ENCODE measurements at regions not wholly inside any gene's neighbourhood (a gene's known extent, or its start where the extent isn't known, plus 50 kb on each side); places are given as distances from the start of the nearest gene placed in this dataset.
"Not testable (repeated sequence)": the region's sequence is repeated elsewhere in the genome, so short reads cannot be mapped to it uniquely, and the experiment has no call there.

- FAIRE-seq = no peak
These were observed 1286.7 kb downstream of the ROBO1 start for GRCh38 chr3:78481050-78481449.

GRCh38 chr3:78483090-78483489 lies 1284.7 kb downstream of the ROBO1 start:
- FAIRE-seq (no peak), DNase-seq (ENCODE audit: low spot score in 2 of 2) (no peak)

More at GRCh38 chr3:78481050-78481449, 1286.7 kb downstream of the ROBO1 start:
- no peak for DNase-seq (ENCODE audit: low spot score in 2 of 2)

GRCh38 chr3:78494851-78495250 lies 1272.9 kb downstream of the ROBO1 start:
- DNase-seq (ENCODE audit: low spot score in 2 of 2) (no peak), FAIRE-seq (no peak)

GRCh38 chr3:78495301-78495700 lies 1272.5 kb downstream of the ROBO1 start:
- DNase-seq (ENCODE audit: low spot score in 2 of 2) = no peak
- FAIRE-seq = no peak

- DNase-seq (ENCODE audit: low spot score in 2 of 2) (no peak), FAIRE-seq (no peak)
These were observed 1271.3 kb downstream of the ROBO1 start for GRCh38 chr3:78496501-78496900.

GRCh38 chr3:78497021-78497420 lies 1270.8 kb downstream of the ROBO1 start:
- FAIRE-seq (no peak), DNase-seq (ENCODE audit: low spot score in 2 of 2) (no peak)

GRCh38 chr3:78497767-78498166 lies 1270.0 kb downstream of the ROBO1 start:
- no peak for DNase-seq (ENCODE audit: low spot score in 2 of 2)
- no peak for FAIRE-seq

GRCh38 chr3:78506061-78506460 lies 1261.7 kb downstream of the ROBO1 start:
- FAIRE-seq (no peak), DNase-seq (ENCODE audit: low spot score in 2 of 2) (no peak)

GRCh38 chr3:78506581-78507195 lies 1261.1 kb downstream of the ROBO1 start:
- DNase-seq (ENCODE audit: low spot score in 2 of 2) (no peak), FAIRE-seq (no peak)

GRCh38 chr3:78507196-78507984 lies 1260.4 kb downstream of the ROBO1 start:
- DNase-seq (ENCODE audit: low spot score in 2 of 2) = no peak

GRCh38 chr3:78511840-78512239 lies 1256.0 kb downstream of the ROBO1 start:
- FAIRE-seq (no peak), DNase-seq (ENCODE audit: low spot score in 2 of 2) (no peak)

More at GRCh38 chr3:78507196-78507984, 1260.4 kb downstream of the ROBO1 start:
- no peak for FAIRE-seq

GRCh38 chr3:78512786-78513185 lies 1255.0 kb downstream of the ROBO1 start:
- not testable (repeated sequence) for FAIRE-seq; DNase-seq (ENCODE audit: low spot score in 2 of 2)

- DNase-seq (ENCODE audit: low spot score in 2 of 2) = no peak
- FAIRE-seq = no peak
These were observed 1251.4 kb downstream of the ROBO1 start for GRCh38 chr3:78516437-78516836.

- DNase-seq (ENCODE audit: low spot score in 2 of 2) = no peak
- no peak for FAIRE-seq
These were observed 1250.9 kb downstream of the ROBO1 start for GRCh38 chr3:78516937-78517336.

- DNase-seq (ENCODE audit: low spot score in 2 of 2) (no peak), FAIRE-seq (no peak)
These were observed 1249.8 kb downstream of the ROBO1 start for GRCh38 chr3:78517965-78518364.

- FAIRE-seq (no peak), DNase-seq (ENCODE audit: low spot score in 2 of 2) (no peak)
These were observed 1248.5 kb downstream of the ROBO1 start for GRCh38 chr3:78519281-78519680.

GRCh38 chr3:78529601-78530000 lies 1238.2 kb downstream of the ROBO1 start:
- FAIRE-seq (no peak), DNase-seq (ENCODE audit: low spot score in 2 of 2) (no peak)

- FAIRE-seq (no peak), DNase-seq (ENCODE audit: low spot score in 2 of 2) (no peak)
These were observed 1227.3 kb downstream of the ROBO1 start for GRCh38 chr3:78540485-78540884.

GRCh38 chr3:78545827-78546226 lies 1222.0 kb downstream of the ROBO1 start:
- FAIRE-seq (no peak), DNase-seq (ENCODE audit: low spot score in 2 of 2) (no peak)

Measured in frontal cortex (tissue), 3 donors.